NCI-H1092 (cell line): ENCODE measurements at regions not wholly inside any gene's neighbourhood (a gene's known extent, or its start where the extent isn't known, plus 50 kb on each side); places are given as distances from the start of the nearest gene placed in this dataset.
A peak's percentile ranks its signal among the peaks of the same experiment; 100 is the strongest.
"Not testable (repeated sequence)": the region's sequence is repeated elsewhere in the genome, so short reads cannot be mapped to it uniquely, and the experiment has no call there.

Source experiments
- DNase-seq: peaks from one replicate; lab custom pipeline; 2025; lab: John Stamatoyannopoulos, UW

DNA sequence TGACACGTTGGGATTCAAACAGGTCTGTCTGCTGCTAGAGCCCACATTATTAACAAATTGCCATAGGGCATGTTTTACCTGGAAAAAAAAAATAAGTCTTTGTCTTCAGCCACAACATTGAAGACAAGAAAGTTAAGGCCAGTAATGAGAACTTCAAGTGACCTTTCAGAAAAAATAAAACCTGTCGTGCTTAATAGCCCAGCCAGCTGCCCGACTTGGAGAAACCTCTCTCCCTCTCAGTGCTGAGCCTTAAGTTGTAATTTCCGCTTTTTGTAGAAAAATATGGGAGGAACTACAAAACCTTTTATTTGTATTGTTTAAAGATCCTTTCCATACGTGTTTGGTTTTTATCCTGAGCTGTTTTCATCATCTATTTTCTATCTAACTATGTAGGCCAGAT lies 454.3 kb upstream of the SLITRK6 start:
- not testable (repeated sequence) for DNase-seq

DNA sequence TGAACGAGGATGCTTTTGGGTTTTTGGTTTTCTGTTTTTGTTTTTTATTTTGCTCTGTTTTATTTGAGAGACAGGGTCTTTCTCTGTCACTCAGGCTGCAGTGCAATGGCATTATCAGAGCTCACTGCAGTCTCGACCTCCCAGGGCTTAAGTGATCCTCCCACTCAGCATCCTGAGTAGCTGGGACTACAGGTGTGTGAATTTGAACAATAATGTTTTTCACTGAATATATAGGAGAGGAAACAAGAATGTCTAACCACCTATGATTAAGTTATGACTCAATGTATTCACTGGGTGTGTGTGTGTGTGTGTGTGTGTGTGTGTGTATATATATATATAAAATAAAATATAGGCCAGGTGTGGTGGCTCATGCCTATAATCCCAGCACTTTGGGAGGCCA lies 456.6 kb upstream of the SLITRK6 start:
- DNase-seq = not testable (repeated sequence)

GRCh38 chr13:86269511-86269910 lies 470.3 kb upstream of the SLITRK6 start:
- no peak for DNase-seq

DNA sequence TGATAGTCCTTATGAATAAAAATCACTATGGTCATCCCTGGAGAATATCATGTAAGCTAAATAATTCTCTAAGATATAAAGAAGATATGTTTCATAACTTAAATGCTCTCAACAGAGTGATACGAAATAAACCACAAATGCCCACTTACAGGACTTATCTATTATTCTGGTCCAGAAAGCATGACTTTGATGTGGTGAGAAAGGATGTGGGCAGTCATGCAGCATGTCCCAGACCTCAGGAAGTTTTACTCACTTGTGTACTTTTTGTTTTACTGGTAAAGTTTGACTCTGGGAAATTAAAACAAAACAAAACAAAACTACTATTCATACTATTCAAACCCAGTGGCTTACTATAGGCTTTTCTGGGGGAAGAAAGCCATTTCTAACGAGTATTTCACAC lies 483.2 kb upstream of the SLITRK6 start:
- no peak for DNase-seq

GRCh38 chr13:86283031-86283430 lies 483.8 kb upstream of the SLITRK6 start:
- no peak for DNase-seq

DNA sequence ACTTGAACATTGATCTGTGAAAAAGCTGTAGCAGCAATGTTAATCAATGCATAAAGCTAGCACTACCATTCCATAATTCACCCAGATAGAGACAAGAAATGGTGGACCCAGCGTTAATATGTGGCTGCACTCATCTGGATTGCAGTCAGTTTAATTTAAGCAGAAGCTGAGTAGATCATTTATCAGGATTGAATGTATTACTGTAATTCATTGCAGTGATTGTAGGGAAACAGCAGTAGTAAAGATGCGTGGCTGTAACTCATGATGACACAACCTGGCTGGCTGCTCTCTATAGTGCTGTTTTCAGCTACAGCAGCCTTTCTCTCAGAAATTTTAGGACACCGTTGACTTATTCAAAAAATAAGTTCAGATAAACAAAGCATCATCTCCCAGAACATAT lies 499.5 kb upstream of the SLITRK6 start:
- no peak for DNase-seq

DNA sequence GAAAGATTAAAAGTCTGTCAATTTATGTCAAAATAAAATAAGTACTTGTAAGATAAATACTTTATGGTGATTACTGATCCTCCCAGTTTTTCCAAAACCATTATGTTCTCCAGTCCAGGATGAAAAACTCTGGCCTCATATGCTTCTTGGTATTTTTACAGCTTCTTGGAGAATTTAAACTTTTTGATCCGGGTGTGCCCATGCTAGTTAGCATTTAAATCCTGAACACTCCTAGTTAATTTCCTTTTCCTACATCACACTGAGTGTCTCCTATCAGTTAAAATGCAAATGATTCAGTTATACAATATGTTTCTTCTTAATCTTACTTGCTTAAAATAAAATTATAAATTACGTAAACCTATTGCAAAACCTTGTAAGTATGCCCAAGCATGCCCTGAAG lies 499.9 kb upstream of the SLITRK6 start:
- DNase-seq = no peak

DNA sequence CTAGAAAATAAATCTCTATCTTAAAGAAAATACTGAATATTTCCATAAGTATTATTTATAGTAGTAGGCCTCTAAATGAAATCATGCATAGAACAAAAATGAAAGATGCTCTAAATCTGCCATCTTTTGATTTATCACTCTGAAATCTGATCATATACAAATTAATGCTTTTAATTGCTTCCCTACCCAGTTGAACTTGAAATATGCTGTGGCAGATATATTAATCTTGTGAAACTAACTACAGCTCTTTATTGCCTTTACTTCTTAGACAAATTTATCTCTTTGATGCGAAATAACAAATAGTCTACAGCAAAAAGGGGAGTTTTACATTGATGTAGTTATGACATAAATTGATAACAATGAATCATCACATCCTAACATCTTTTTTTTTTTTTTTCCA lies 510.7 kb upstream of the SLITRK6 start:
- DNase-seq = no peak

- no peak for DNase-seq
These were observed 514.2 kb upstream of the SLITRK6 start for GRCh38 chr13:86313421-86313820.

DNA sequence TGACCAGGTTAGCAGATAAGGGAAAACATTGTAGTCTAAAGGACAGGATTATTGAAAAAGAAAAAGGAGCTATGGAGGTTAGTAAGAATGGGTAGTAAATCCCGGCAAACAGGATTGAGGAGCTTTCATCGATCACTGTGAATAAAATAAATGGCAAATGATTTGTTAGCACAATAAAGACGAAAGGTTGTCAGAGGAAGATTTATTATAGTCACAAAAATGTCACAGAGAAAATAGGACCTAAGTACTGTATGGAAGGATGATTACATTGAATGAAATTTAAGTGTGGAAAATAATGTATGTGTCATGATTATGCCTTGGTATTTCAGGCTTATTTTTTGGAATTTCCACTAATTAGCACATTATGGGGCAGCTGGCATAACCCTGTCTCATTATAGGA lies 519.2 kb upstream of the SLITRK6 start:
- DNase-seq = no peak

GRCh38 chr13:86324191-86324590 lies 525.0 kb upstream of the SLITRK6 start:
- no peak for DNase-seq

GRCh38 chr13:86355301-86355700 lies 556.1 kb upstream of the SLITRK6 start:
- DNase-seq = no peak

DNA sequence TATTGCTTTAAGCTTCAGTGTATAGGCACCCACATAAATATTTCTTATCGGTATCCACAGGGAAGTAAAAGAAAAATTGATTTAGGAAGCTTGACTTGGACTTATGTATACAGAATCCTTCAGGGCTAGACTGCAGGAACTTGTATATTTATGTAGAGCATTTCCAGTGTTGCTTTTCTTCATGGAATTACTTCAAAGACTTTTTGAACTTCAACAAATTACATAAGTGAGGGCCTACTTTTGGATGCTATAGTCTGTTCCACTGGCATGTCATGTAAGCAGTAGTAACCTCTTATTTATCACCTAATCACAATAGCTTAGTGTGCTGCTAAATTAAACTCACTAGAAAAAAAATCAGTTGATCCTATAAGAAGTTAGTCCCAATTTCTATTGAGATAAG lies 557.9 kb upstream of the SLITRK6 start:
- no peak for DNase-seq

GRCh38 chr13:86363749-86364148 lies 564.5 kb upstream of the SLITRK6 start:
- not testable (repeated sequence) for DNase-seq

DNA sequence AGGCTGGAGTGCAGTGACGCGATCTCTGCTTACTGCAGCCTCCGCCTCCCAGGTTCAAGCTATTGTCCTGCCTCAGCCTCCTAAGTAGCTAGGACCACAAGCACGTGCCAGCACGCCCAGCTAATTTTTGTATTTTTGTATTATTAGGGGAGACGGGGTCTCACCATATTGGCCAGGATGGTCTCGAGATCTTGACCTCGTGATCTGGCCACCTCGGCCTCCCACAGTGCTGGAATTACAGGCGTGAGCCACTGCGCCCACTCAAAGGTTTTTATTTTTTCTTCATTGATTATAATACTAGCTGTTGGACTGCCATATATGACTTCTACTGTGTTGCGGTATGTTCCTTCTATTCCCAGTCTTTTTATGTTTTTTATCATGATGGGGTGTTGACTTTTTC lies 569.7 kb upstream of the SLITRK6 start:
- no peak for DNase-seq

GRCh38 chr13:86377451-86377850 lies 578.2 kb upstream of the SLITRK6 start:
- DNase-seq = no peak

- DNase-seq = no peak
These were observed 579.4 kb upstream of the SLITRK6 start for GRCh38 chr13:86378628-86379027.

- DNase-seq = peak; percentile 88
These were observed 583.9 kb upstream of the SLITRK6 start for GRCh38 chr13:86383151-86383550.

GRCh38 chr13:86383561-86383960 lies 584.3 kb upstream of the SLITRK6 start:
- DNase-seq = peak; percentile 53

- DNase-seq = no peak
These were observed 598.4 kb upstream of the SLITRK6 start for GRCh38 chr13:86397635-86398034.

DNA sequence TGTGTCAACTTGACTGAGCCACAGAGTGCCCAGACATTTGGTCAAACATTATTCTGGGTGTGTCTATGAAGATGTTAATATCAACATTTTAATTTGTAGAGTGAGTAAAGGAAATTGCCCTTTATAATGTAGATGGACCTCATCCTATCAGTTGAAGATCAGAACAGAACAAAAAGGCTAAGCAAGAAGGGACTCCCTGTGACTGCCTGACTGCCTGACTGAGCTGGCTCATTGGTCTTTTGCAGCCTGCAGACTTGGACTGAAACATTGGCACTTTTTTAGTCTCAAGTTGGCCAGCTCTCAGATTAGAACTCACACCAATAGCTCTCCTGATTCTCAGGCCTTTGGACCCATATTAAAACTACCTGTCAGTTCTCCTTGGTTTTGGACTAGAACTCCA lies 600.4 kb upstream of the SLITRK6 start:
- DNase-seq = no peak

DNA sequence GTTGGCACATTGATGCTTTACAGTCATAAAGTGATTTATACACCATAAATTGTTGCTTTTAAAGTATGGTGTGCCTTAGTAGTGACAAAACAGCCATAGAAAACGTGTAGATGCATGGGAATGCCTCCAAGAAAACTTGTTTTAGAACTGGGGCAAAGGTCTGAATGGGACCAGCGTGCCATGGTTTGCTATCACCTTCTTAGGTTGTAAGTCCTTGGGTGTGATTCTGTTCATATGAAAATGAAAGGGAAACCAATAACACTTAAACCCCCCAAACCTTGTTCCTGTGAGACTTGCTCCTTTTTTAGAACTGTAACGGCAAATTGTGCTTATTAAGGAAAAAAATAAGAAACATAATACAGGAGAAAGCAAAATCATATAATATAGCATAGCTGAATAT lies 603.3 kb upstream of the SLITRK6 start:
- DNase-seq = no peak

GRCh38 chr13:86403181-86403580 lies 604.0 kb upstream of the SLITRK6 start:
- DNase-seq = no peak

- DNase-seq = no peak
These were observed 610.4 kb upstream of the SLITRK6 start for GRCh38 chr13:86409466-86410241.
